ENCODE measurements at regions not wholly inside any gene's neighbourhood (a gene's known extent, or its start where the extent isn't known, plus 50 kb on each side); places are given as distances from the start of the nearest gene placed in this dataset.
"Not testable (repeated sequence)": the region's sequence is repeated elsewhere in the genome, so short reads cannot be mapped to it uniquely, and the experiment has no call there.

GRCh38 chr10:118963341-118963740, 66.2 kb upstream of the NANOS1 start:
- Histone ChIP-seq H3K4me3 (ENCODE audit: severe bottlenecking) (no peak overlapping the region), H3K4me1 (ENCODE audit: insufficient read depth, poor library complexity, severe bottlenecking) (peaks cover 24% of the 10 kb centered on the region), H3K9me3 (ENCODE audit: severe bottlenecking) (no peaks in the 10 kb centered on the region), H3K36me3 (ENCODE audit: low read depth) (no peaks in the 10 kb centered on the region), H3K27ac (ENCODE audit: poor library complexity, severe bottlenecking) (no peak overlapping the region), H3K27me3 (ENCODE audit: insufficient read depth, poor library complexity, severe bottlenecking) (no peaks in the 10 kb centered on the region)
- no peak for TF ChIP-seq CTCF (IDR thresholded peaks at IDR 0.05; ENCODE audit: poor library complexity, severe bottlenecking)
- DNase-seq (ENCODE audit: low spot score), result no peak
- ATAC-seq (ENCODE audit: low read depth), result no peak

- no peak overlapping the region for H3K27ac ChIP-seq (ENCODE audit: poor library complexity, severe bottlenecking)
- H3K36me3 ChIP-seq (ENCODE audit: low read depth), result no peaks in the 10 kb centered on the region
- DNase-seq (ENCODE audit: low spot score) (no peak), ATAC-seq (ENCODE audit: low read depth) (no peak)
- H3K4me3 ChIP-seq (ENCODE audit: severe bottlenecking), result no peak overlapping the region
- no peaks in the 10 kb centered on the region for H3K27me3 ChIP-seq (ENCODE audit: insufficient read depth, poor library complexity, severe bottlenecking)
- no peaks in the 10 kb centered on the region for H3K9me3 ChIP-seq (ENCODE audit: severe bottlenecking)
- no peak for TF ChIP-seq CTCF (IDR thresholded peaks at IDR 0.05; ENCODE audit: poor library complexity, severe bottlenecking)
- peaks cover 20% of the 10 kb centered on the region for H3K4me1 ChIP-seq (ENCODE audit: insufficient read depth, poor library complexity, severe bottlenecking)
These were observed 65.6 kb upstream of the NANOS1 start for GRCh38 chr10:118963933-118964332.

GRCh38 chr10:118964476-118964875, 65.0 kb upstream of the NANOS1 start:
- not testable (repeated sequence) for H3K27ac ChIP-seq (ENCODE audit: poor library complexity, severe bottlenecking); H3K4me3 ChIP-seq (ENCODE audit: severe bottlenecking); DNase-seq (ENCODE audit: low spot score); ATAC-seq (ENCODE audit: low read depth); H3K9me3 ChIP-seq (ENCODE audit: severe bottlenecking); H3K36me3 ChIP-seq (ENCODE audit: low read depth); H3K27me3 ChIP-seq (ENCODE audit: insufficient read depth, poor library complexity, severe bottlenecking)
- peaks cover 16% of the 10 kb centered on the region for H3K4me1 ChIP-seq (ENCODE audit: insufficient read depth, poor library complexity, severe bottlenecking)

GRCh38 chr10:118965096-118965495, 64.4 kb upstream of the NANOS1 start:
- no peak for TF ChIP-seq CTCF (IDR thresholded peaks at IDR 0.05; ENCODE audit: poor library complexity, severe bottlenecking)
- Histone ChIP-seq H3K9me3 (ENCODE audit: severe bottlenecking) (no peaks in the 10 kb centered on the region), H3K27me3 (ENCODE audit: insufficient read depth, poor library complexity, severe bottlenecking) (no peaks in the 10 kb centered on the region), H3K4me3 (ENCODE audit: severe bottlenecking) (no peak overlapping the region), H3K4me1 (ENCODE audit: insufficient read depth, poor library complexity, severe bottlenecking) (peaks cover 9% of the 10 kb centered on the region), H3K27ac (ENCODE audit: poor library complexity, severe bottlenecking) (no peak overlapping the region), H3K36me3 (ENCODE audit: low read depth) (no peaks in the 10 kb centered on the region)
- DNase-seq (ENCODE audit: low spot score), result no peak
- no peak for ATAC-seq (ENCODE audit: low read depth)

- no peak for TF ChIP-seq CTCF (IDR thresholded peaks at IDR 0.05; ENCODE audit: poor library complexity, severe bottlenecking)
- Histone ChIP-seq H3K9me3 (ENCODE audit: severe bottlenecking) (no peaks in the 10 kb centered on the region), H3K36me3 (ENCODE audit: low read depth) (no peaks in the 10 kb centered on the region), H3K27ac (ENCODE audit: poor library complexity, severe bottlenecking) (no peak overlapping the region), H3K27me3 (ENCODE audit: insufficient read depth, poor library complexity, severe bottlenecking) (no peaks in the 10 kb centered on the region), H3K4me3 (ENCODE audit: severe bottlenecking) (no peak overlapping the region), H3K4me1 (ENCODE audit: insufficient read depth, poor library complexity, severe bottlenecking) (peaks cover 4% of the 10 kb centered on the region)
- DNase-seq (ENCODE audit: low spot score) (no peak), ATAC-seq (ENCODE audit: low read depth) (no peak)
These were observed 63.9 kb upstream of the NANOS1 start for GRCh38 chr10:118965645-118966044.

Measured in RWPE2 (cell line).